ENCODE measurements at regions not wholly inside any gene's neighbourhood (a gene's known extent, or its start where the extent isn't known, plus 50 kb on each side); places are given as distances from the start of the nearest gene placed in this dataset.

- no peaks in the 10 kb centered on the region for H3K36me3 Mint-ChIP-seq (ENCODE audit: low read depth, unreplicated experiment)
- H3K27me3 Mint-ChIP-seq (ENCODE audit: unreplicated experiment), result peaks cover 2% of the 10 kb centered on the region
- no peak for DNase-seq (ENCODE audit: low spot score)
- H3K4me3 Mint-ChIP-seq (ENCODE audit: unreplicated experiment), result no peak overlapping the region
- H3K4me1 Mint-ChIP-seq (ENCODE audit: unreplicated experiment), result peaks cover 6% of the 10 kb centered on the region
- H3K9me3 Mint-ChIP-seq (ENCODE audit: unreplicated experiment), result no peaks in the 10 kb centered on the region
- no peak overlapping the region for H3K27ac Mint-ChIP-seq (ENCODE audit: unreplicated experiment)
- no peak for TF ChIP-seq CTCF (IDR thresholded peaks at IDR 0.05; ENCODE audit: unreplicated experiment)
These were observed 140.4 kb upstream of the GALNT15 start for GRCh38 chr3:16033889-16034687.

GRCh38 chr3:16040991-16041390, 133.5 kb upstream of the GALNT15 start:
- TF ChIP-seq CTCF (IDR thresholded peaks at IDR 0.05; ENCODE audit: unreplicated experiment), result no peak
- Mint-ChIP-seq H3K27ac (ENCODE audit: unreplicated experiment) (no peak overlapping the region), H3K27me3 (ENCODE audit: unreplicated experiment) (no peaks in the 10 kb centered on the region), H3K9me3 (ENCODE audit: unreplicated experiment) (no peaks in the 10 kb centered on the region), H3K36me3 (ENCODE audit: low read depth, unreplicated experiment) (no peaks in the 10 kb centered on the region), H3K4me3 (ENCODE audit: unreplicated experiment) (no peak overlapping the region), H3K4me1 (ENCODE audit: unreplicated experiment) (peaks cover 2% of the 10 kb centered on the region)
- no peak for DNase-seq (ENCODE audit: low spot score)

GRCh38 chr3:16048435-16049318, 125.8 kb upstream of the GALNT15 start:
- H3K27ac Mint-ChIP-seq (ENCODE audit: unreplicated experiment), result no peak overlapping the region
- peak; percentile 51 for DNase-seq (ENCODE audit: low spot score)
- no peak overlapping the region for H3K4me3 Mint-ChIP-seq (ENCODE audit: unreplicated experiment)

GRCh38 chr3:16050641-16051467, 123.6 kb upstream of the GALNT15 start:
- no peak for TF ChIP-seq CTCF (IDR thresholded peaks at IDR 0.05; ENCODE audit: unreplicated experiment)
- Mint-ChIP-seq H3K9me3 (ENCODE audit: unreplicated experiment) (no peaks in the 10 kb centered on the region), H3K4me3 (ENCODE audit: unreplicated experiment) (no peak overlapping the region), H3K27ac (ENCODE audit: unreplicated experiment) (peak overlapping the region; percentile 91), H3K27me3 (ENCODE audit: unreplicated experiment) (no peaks in the 10 kb centered on the region), H3K4me1 (ENCODE audit: unreplicated experiment) (peaks cover 17% of the 10 kb centered on the region), H3K36me3 (ENCODE audit: low read depth, unreplicated experiment) (no peaks in the 10 kb centered on the region)
- peak; percentile 43 for DNase-seq (ENCODE audit: low spot score)

More at GRCh38 chr3:16048435-16049318, 125.8 kb upstream of the GALNT15 start:
- H3K4me1 Mint-ChIP-seq (ENCODE audit: unreplicated experiment), result peaks cover 17% of the 10 kb centered on the region
- no peaks in the 10 kb centered on the region for H3K27me3 Mint-ChIP-seq (ENCODE audit: unreplicated experiment)
- no peaks in the 10 kb centered on the region for H3K36me3 Mint-ChIP-seq (ENCODE audit: low read depth, unreplicated experiment)
- no peaks in the 10 kb centered on the region for H3K9me3 Mint-ChIP-seq (ENCODE audit: unreplicated experiment)
- TF ChIP-seq CTCF (IDR thresholded peaks at IDR 0.05; ENCODE audit: unreplicated experiment), result peak; percentile 84

Data from endothelial cell (in vitro differentiated cells).